ENCODE measurements at regions not wholly inside any gene's neighbourhood (a gene's known extent, or its start where the extent isn't known, plus 50 kb on each side); places are given as distances from the start of the nearest gene placed in this dataset.

DNA sequence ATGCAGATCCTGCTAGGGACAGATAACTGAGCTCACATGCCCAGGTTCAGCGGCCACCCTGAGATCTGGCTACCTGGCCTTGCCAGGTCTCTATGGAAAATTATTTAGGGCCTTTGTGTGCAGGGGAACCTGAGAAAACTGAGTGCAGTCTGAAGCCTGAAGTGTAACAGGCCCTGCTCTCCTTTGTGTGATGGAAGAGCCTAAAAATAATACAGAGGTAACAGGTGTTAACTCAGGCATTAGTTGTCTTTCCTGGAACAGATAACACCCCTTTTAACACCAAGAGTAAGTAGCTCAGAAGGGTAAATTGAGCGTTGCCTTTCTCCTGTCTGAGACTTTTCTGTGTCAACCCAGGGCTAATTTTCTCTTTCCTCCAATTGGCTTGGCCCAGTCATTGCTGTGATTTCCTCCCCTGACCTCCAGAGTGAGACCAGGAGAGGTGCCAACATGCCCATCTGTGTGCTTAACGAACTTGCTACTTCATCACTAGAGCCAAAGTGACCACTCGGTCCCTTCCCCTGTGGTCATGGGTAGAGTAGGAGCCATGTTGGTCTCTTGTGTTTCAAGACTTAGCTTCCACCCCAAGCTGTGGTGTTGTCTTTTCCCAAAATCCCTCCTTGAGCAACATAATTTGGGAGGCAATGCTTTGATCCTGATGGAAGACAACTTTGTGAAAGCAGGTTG, 304.4 kb upstream of the JAG1 start:
- no peak overlapping the region for H3K4me3 ChIP-seq (replicated peaks; ENCODE audit: low read depth, low read length)
- no peak for DNase-seq (ENCODE audit: low read depth)
- TF ChIP-seq, protein P1, sequence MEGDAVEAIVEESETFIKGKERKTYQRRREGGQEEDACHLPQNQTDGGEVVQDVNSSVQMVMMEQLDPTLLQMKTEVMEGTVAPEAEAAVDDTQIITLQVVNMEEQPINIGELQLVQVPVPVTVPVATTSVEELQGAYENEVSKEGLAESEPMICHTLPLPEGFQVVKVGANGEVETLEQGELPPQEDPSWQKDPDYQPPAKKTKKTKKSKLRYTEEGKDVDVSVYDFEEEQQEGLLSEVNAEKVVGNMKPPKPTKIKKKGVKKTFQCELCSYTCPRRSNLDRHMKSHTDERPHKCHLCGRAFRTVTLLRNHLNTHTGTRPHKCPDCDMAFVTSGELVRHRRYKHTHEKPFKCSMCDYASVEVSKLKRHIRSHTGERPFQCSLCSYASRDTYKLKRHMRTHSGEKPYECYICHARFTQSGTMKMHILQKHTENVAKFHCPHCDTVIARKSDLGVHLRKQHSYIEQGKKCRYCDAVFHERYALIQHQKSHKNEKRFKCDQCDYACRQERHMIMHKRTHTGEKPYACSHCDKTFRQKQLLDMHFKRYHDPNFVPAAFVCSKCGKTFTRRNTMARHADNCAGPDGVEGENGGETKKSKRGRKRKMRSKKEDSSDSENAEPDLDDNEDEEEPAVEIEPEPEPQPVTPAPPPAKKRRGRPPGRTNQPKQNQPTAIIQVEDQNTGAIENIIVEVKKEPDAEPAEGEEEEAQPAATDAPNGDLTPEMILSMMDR (IDR thresholded peaks at IDR 0.05; ENCODE audit: low read length, missing control alignments) = no peak

DNA sequence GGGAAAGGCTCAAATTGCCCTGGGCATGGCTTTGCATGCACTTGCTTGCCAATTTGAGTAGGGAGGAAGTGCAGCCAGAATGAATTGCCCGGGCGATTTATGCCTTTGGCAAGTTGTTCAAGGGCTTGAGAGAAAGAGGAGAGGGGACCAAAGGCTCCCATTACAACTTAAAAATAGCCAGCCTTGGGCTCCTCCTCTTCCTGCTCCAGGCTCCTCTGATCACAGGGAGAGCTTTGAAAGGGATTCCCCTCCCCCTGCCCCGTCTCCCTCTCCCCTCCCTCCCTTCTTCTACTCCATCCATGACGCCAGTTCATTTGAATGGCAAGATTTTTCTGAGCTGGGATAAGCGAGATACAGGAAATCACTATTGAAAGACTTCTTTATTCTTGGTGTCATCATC, 304.9 kb upstream of the JAG1 start:
- TF ChIP-seq, protein P1 (IDR thresholded peaks at IDR 0.05; ENCODE audit: low read length, missing control alignments) = no peak
- H3K4me3 ChIP-seq (replicated peaks; ENCODE audit: low read depth, low read length) = no peak overlapping the region
- DNase-seq (ENCODE audit: low read depth) = no peak

DNA sequence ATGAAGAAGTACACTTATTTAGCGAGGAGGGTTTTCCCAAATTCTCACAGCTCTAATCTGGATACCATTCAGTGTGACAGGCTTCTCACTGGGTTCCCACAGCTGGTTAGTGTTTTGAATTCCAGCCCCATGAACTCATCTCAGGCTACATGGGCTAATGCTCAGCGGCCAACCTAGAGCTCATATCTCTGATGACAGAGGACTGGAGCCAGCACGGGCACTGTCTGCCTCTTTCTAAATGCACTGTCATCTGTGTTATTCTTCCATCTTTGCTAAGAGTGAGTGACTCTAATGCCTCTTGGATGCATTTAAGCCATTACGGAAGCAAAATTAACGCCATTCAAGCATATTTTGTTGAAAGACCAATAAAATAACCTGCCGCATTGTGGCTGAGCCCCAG, 308.9 kb upstream of the JAG1 start:
- no peak overlapping the region for H3K4me3 ChIP-seq (replicated peaks; ENCODE audit: low read depth, low read length)
- TF ChIP-seq, protein P1 (IDR thresholded peaks at IDR 0.05; ENCODE audit: low read length, missing control alignments) = no peak
- peak; percentile 94 for DNase-seq (ENCODE audit: low read depth)

DNA sequence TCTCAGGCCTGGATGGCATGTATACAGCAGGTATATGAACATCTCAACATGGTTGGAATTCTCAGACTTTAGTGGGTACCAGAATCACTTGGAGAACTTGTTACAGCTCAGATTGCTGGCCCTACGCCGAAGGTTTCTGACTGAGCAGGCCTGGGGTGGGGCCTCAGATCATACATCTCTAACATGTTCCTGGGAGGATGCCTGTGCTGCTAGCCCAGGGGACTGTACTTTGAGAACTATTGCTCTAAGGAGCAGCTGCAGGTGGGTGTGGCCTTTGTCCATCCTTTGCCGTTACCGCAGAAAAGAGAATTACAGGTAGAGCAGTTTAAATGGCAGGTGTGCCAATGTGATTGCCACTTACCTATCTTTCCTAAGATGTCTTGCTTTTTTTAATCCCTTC, 310.5 kb upstream of the JAG1 start:
- TF ChIP-seq, protein P1 (IDR thresholded peaks at IDR 0.05; ENCODE audit: low read length, missing control alignments) = no peak
- DNase-seq (ENCODE audit: low read depth) = no peak
- H3K4me3 ChIP-seq (replicated peaks; ENCODE audit: low read depth, low read length) = no peak overlapping the region

DNA sequence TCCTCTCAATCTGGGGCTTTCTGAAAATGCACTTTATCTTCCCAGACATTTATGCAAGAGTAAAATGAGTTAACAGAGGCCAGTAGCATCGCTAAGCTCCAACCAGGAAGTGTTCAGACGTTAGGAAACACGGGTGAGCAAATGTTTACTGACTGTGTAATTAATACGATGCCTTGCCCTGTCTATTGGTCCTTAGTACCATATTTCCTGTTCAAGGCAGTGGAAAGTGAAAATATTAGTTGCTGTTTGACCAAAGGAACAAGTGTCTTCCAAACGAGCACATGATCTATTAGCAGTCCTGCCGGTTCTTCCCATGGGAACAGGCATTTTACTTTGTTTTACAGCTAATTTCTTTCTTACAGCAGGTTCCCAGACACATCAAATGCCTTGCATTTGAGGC, 311.1 kb upstream of the JAG1 start:
- DNase-seq (ENCODE audit: low read depth) = no peak

DNA sequence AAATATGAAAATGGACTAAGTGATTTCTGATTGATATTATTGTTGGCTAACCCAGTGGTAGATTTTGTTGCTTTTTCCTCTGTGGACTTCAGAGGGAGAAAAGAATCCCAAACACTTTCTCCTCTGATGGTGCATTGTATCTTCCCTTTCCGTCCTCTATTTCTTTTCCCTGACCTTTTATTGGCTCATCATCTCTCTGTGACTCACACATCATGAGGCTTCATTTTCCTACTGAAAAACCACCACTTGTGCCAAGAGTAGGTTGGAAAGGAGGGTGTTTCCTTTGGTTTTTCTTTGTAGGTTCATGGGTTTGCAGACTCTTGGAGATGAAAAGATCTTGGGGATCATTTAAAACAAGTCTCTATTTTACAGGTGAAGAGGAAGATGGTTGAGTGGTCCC, 311.7 kb upstream of the JAG1 start:
- no peak overlapping the region for H3K4me3 ChIP-seq (replicated peaks; ENCODE audit: low read depth, low read length)
- DNase-seq (ENCODE audit: low read depth) = peak; percentile 83
- TF ChIP-seq, protein P1 (IDR thresholded peaks at IDR 0.05; ENCODE audit: low read length, missing control alignments) = no peak

More for the DNA sequence above, 311.1 kb upstream of the JAG1 start:
- TF ChIP-seq, protein P1 (IDR thresholded peaks at IDR 0.05; ENCODE audit: low read length, missing control alignments) = no peak
- no peak overlapping the region for H3K4me3 ChIP-seq (replicated peaks; ENCODE audit: low read depth, low read length)

DNA sequence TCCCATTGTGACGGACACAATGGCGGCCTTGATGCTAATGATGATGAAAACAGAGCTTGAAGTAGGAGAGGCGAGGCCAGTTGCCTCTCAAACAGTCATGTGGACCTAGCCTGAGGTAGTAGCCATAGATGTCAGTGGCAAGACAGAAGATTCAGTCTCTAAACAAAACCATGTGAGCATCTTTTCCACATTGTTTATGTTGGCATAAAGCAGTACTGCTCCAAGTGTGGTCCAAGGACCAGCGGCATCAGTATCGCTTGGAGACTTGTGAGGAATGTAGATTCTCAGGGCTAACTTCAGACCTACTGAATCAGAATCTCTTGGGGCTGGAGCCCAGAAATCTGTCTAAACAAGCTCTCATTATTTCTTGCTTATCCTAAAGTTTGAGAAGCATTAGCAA, 312.8 kb upstream of the JAG1 start:
- no peak for DNase-seq (ENCODE audit: low read depth)
- no peak overlapping the region for H3K4me3 ChIP-seq (replicated peaks; ENCODE audit: low read depth, low read length)
- TF ChIP-seq, protein P1 (IDR thresholded peaks at IDR 0.05; ENCODE audit: low read length, missing control alignments) = no peak

Data from fibroblast of pulmonary artery (primary cell).